Gastroesophageal sphincter (tissue), 4 donors: ENCODE measurements at regions not wholly inside any gene's neighbourhood (a gene's known extent, or its start where the extent isn't known, plus 50 kb on each side); places are given as distances from the start of the nearest gene placed in this dataset.

Experiments used
- ATAC-seq: fragments of 150-250 bp; one replicate; pipeline ENCODE4 v1.9.1; 2016; ENCODE audit warnings: mild to moderate bottlenecking, moderate library complexity
- H3K27ac ChIP-seq, 4 donors: fragments of 200-600 bp; sonication (generic) in 3 of 4; 1 replicate in 3 of 4; 2 replicates in 1 of 4; pipeline ENCODE4 v1.5.1; 2016 to 2019
- H3K27me3 ChIP-seq: fragments of 200-600 bp; sonication (generic); one replicate; pipeline ENCODE4 v1.5.1; 2019
- H3K36me3 ChIP-seq, 2 donors: fragments of 200-600 bp; sonication (generic); one replicate each; pipeline ENCODE4 v1.5.1; 2019; ENCODE audit warnings: control low read depth in 1 of 2
- H3K4me1 ChIP-seq, 3 donors: fragments of 200-600 bp; sonication (generic); 1 replicate in 2 of 3; 2 replicates in 1 of 3; pipeline ENCODE4 v1.5.1; 2016 to 2019; ENCODE audit warnings: control low read depth in 2 of 3
- H3K4me3 ChIP-seq, 2 donors: fragments of 200-600 bp; sonication (generic); one replicate each; pipeline ENCODE4 v1.5.1; 2019; ENCODE audit warnings: mild to moderate bottlenecking in 1 of 2, moderate library complexity in 1 of 2
- H3K9me3 ChIP-seq, 3 donors: fragments of 200-600 bp; sonication (generic); one replicate each; pipeline ENCODE4 v1.5.1; 2017 to 2019; ENCODE audit warnings: control low read depth in 2 of 3
- EP300 ChIP-seq: sonication (generic); formaldehyde crosslinking; IDR thresholded peaks from one replicate; pipeline ENCODE4 v1.6.1; 2017; ENCODE audit warnings: antibody characterized with exemption, mild to moderate bottlenecking
- POLR2A ChIP-seq, 2 donors: fragments of 450-650 bp; IDR thresholded peaks; one replicate each; pipeline ENCODE4 v1.6.1; 2017; ENCODE audit warnings: antibody characterized with exemption in 2 of 2, mild to moderate bottlenecking in 2 of 2, moderate library complexity in 1 of 2
- POLR2AphosphoS5 ChIP-seq: sonication (generic); formaldehyde crosslinking; IDR thresholded peaks from one replicate; pipeline ENCODE4 v1.6.1; 2017; ENCODE audit warnings: antibody characterized with exemption
- WGBS, 2 donors: methylation state at CpG; one replicate each; pipeline ENCODE4 v1.1.5; 2018; ENCODE audit warnings: low coverage in 1 of 2; 5-methylcytosine and 5-hydroxymethylcytosine counted together
- TF ChIP-seq, protein P1 (sequence below), 4 experiments: fragments of 200-600 bp in 2 of 4; fragments of 450-650 bp in 2 of 4; sonication (generic) in 1 of 4; IDR thresholded peaks; one replicate each; pipeline ENCODE4 v1.5.1; 2017 to 2019; ENCODE audit warnings: antibody characterized with exemption in 4 of 4, mild to moderate bottlenecking in 2 of 4, moderate library complexity in 2 of 4

DNA sequence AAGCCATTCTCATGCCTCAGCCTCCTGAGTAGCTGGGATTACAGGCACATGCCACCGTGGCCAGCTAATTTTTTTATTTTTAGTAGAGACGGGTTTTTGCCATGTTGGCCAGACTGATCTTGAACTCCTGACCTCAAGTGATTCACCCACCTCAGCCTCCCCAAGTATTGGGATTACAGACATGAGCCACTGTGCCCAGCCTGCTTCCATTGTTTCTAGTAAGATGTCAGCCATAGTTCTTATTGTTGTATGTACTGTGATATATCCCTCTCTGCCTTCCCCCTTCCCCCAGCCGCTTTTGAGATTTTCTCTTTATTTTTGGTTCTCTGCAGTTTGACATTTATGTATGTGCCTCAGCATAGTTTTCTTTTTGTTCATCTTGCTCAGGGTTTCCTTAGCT lies 87.9 kb upstream of the KLF14 start:
- no peaks in the 10 kb centered on the region for H3K36me3 ChIP-seq
- TF ChIP-seq, protein P1, sequence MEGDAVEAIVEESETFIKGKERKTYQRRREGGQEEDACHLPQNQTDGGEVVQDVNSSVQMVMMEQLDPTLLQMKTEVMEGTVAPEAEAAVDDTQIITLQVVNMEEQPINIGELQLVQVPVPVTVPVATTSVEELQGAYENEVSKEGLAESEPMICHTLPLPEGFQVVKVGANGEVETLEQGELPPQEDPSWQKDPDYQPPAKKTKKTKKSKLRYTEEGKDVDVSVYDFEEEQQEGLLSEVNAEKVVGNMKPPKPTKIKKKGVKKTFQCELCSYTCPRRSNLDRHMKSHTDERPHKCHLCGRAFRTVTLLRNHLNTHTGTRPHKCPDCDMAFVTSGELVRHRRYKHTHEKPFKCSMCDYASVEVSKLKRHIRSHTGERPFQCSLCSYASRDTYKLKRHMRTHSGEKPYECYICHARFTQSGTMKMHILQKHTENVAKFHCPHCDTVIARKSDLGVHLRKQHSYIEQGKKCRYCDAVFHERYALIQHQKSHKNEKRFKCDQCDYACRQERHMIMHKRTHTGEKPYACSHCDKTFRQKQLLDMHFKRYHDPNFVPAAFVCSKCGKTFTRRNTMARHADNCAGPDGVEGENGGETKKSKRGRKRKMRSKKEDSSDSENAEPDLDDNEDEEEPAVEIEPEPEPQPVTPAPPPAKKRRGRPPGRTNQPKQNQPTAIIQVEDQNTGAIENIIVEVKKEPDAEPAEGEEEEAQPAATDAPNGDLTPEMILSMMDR (IDR thresholded peaks at IDR 0.05) = no peak
- no peak for TF ChIP-seq EP300
- peaks cover 3% of the 10 kb centered on the region for H3K27me3 ChIP-seq
- peaks cover 0 to 13% (median 0%) of the 10 kb centered on the region in 3 donors for H3K9me3 ChIP-seq
- no peak overlapping the region for H3K27ac ChIP-seq
- ATAC-seq = no peak
- H3K4me1 ChIP-seq = no peaks in the 10 kb centered on the region
- WGBS, 2 donors = 69 to 81% methylated on average over 3 of the region's 3 CpGs
- no peak overlapping the region for H3K4me3 ChIP-seq

- WGBS, 2 donors = 46 to 84% methylated on average over 2 of the region's 2 CpGs
- ATAC-seq = no peak
- no peak overlapping the region for H3K27ac ChIP-seq
Observed at GRCh38 chr7:130822642-130823041, 88.6 kb upstream of the KLF14 start.

GRCh38 chr7:130823060-130823459 lies 89.1 kb upstream of the KLF14 start:
- ATAC-seq = no peak
- 86 to 88% methylated on average over 2 of the region's 2 CpGs for WGBS, 2 donors

More at GRCh38 chr7:130822642-130823041, 88.6 kb upstream of the KLF14 start:
- Histone ChIP-seq H3K27me3 (peaks cover 3% of the 10 kb centered on the region), H3K36me3 (no peaks in the 10 kb centered on the region), H3K4me3 (no peak overlapping the region), H3K4me1 (no peaks in the 10 kb centered on the region), H3K9me3 (peaks cover 0 to 21% (median 0%) of the 10 kb centered on the region in 3 donors)
- no peak for TF ChIP-seq POLR2AphosphoS5
- no peak for TF ChIP-seq EP300
- no peak for TF ChIP-seq POLR2A (IDR thresholded peaks at IDR 0.05)
- TF ChIP-seq, protein P1 (IDR thresholded peaks at IDR 0.05) = no peak

GRCh38 chr7:130825819-130826218 lies 91.8 kb upstream of the KLF14 start:
- no peak overlapping the region for H3K27ac ChIP-seq
- H3K4me3 ChIP-seq = no peak overlapping the region
- H3K27me3 ChIP-seq = peaks cover 3% of the 10 kb centered on the region
- H3K4me1 ChIP-seq = no peaks in the 10 kb centered on the region
- TF ChIP-seq, protein P1 (IDR thresholded peaks at IDR 0.05) = no peak
- no peak for TF ChIP-seq EP300
- no peak for TF ChIP-seq POLR2A (IDR thresholded peaks at IDR 0.05)
- TF ChIP-seq POLR2AphosphoS5 = no peak
- H3K9me3 ChIP-seq = peaks cover 0 to 32% (median 0%) of the 10 kb centered on the region in 3 donors
- H3K36me3 ChIP-seq = no peaks in the 10 kb centered on the region
- ATAC-seq = no peak

More at GRCh38 chr7:130823060-130823459, 89.1 kb upstream of the KLF14 start:
- Histone ChIP-seq H3K9me3 (peaks cover 0 to 25% (median 0%) of the 10 kb centered on the region in 3 donors), H3K27me3 (peaks cover 3% of the 10 kb centered on the region), H3K36me3 (no peaks in the 10 kb centered on the region), H3K27ac (no peak overlapping the region), H3K4me3 (no peak overlapping the region), H3K4me1 (no peaks in the 10 kb centered on the region)
- TF ChIP-seq, protein P1 (IDR thresholded peaks at IDR 0.05) = no peak
- TF ChIP-seq POLR2AphosphoS5 (no peak), POLR2A (IDR thresholded peaks at IDR 0.05) (no peak), EP300 (no peak)

- Histone ChIP-seq H3K4me3 (no peak overlapping the region), H3K27me3 (no peaks in the 10 kb centered on the region), H3K9me3 (peaks cover 0 to 32% (median 0%) of the 10 kb centered on the region in 3 donors), H3K36me3 (no peaks in the 10 kb centered on the region), H3K4me1 (peaks cover 0 to 5% (median 0%) of the 10 kb centered on the region in 3 donors), H3K27ac (no peak overlapping the region)
- no peak for ATAC-seq
- WGBS, 2 donors = no CpG with 5 or more reads among the region's 2 CpGs
- TF ChIP-seq POLR2A (IDR thresholded peaks at IDR 0.05) (no peak), EP300 (no peak), POLR2AphosphoS5 (no peak)
- TF ChIP-seq, protein P1 (IDR thresholded peaks at IDR 0.05) = no peak
Observed at GRCh38 chr7:130829415-130829814, 95.4 kb upstream of the KLF14 start.
